IPS-NIHi11 (cell line): ENCODE measurements at regions not wholly inside any gene's neighbourhood (a gene's known extent, or its start where the extent isn't known, plus 50 kb on each side); places are given as distances from the start of the nearest gene placed in this dataset.

Experiments used
- DNase-seq: peaks from one replicate; pipeline ENCODE4 v3.0.0; 2012; ENCODE audit warnings: mixed read lengths, low spot score

DNA sequence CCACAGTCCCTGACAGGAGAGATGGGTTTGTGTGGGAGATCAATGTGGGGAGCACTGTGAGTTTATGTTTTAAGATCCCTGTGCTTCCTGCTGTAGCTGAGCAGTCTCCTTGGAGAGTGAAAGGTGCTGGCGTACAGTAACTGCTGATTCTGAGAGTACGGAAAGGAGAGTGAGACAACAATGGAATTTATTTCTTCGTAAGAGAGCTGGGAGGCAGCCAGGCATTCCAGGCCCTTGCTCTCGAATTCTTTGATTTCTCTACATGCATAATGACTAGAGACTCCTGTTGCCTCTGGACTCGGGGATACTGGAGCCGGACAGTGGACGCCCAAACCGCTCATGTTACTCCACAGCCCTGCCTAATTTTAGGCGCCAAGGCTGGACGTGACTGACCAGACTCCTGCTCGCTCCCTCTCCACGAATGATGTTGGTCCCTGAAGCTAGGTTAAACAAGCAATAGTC is 131.0 kb upstream of the PHACTR1 start:
- no peak for DNase-seq

GRCh38 chr6:12586721-12587480 is 129.7 kb upstream of the PHACTR1 start:
- no peak for DNase-seq

- DNase-seq = no peak
Observed at GRCh38 chr6:12590901-12591300, 125.7 kb upstream of the PHACTR1 start.

GRCh38 chr6:12592634-12593033 is 123.9 kb upstream of the PHACTR1 start:
- no peak for DNase-seq

GRCh38 chr6:12593771-12594529 is 122.6 kb upstream of the PHACTR1 start:
- DNase-seq = no peak

DNA sequence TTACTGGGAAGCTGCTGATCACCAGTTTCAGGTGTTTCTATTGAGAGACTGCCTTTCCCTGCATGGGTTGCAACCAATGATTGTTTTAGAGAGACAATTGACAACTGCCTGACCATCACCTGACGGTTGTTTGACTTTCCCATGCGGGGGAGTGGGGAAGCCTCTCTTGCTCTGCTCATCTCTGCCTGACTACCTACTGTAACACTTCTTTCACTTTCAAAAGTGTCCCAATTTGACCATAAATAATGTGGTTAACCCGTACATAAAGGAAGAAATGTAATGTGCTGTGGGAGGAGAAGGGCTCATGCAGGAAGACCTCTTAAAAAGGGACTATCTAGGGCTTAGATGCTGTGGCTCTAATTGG is 122.1 kb upstream of the PHACTR1 start:
- no peak for DNase-seq

GRCh38 chr6:12595161-12595811 is 121.3 kb upstream of the PHACTR1 start:
- DNase-seq = no peak

DNA sequence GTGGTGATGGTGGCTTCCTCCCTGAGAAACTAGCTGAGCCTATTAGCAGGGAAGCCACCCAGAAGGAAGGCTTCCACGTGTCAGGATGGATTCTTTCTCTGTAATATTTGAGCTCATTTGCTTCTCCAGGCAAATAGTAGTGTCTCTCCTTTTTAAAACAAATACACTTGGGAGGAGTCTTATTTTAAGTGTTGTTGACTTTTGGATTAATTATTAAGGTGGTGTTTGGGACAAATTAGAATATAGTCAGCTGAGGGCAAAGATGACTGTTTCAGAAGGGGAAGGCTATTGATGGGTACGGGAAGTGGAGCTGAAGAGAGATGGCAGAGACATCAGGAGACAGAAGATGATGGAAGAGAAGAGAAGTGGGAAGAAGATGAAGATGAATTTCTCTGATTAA is 119.8 kb upstream of the PHACTR1 start:
- DNase-seq = no peak

DNA sequence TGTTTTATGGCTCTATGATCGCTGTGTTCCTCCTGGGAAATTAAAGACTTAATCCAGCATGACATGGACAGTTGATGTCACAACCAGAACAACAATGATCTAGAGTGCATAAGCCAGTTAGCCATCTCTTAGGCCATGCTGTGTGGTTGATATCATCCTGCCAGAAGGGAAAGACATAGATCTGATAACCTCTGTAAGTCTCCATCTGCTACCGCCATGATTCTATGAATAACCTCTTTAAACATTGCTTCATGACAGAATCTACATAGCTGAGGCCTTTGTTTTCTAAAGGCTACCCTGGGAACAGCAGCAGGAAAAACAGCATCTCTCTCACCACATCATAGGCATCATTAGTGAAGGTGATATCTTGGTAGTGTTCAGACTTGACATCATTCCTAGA is 117.6 kb upstream of the PHACTR1 start:
- no peak for DNase-seq

GRCh38 chr6:12601881-12602280 is 114.7 kb upstream of the PHACTR1 start:
- DNase-seq = no peak

DNA sequence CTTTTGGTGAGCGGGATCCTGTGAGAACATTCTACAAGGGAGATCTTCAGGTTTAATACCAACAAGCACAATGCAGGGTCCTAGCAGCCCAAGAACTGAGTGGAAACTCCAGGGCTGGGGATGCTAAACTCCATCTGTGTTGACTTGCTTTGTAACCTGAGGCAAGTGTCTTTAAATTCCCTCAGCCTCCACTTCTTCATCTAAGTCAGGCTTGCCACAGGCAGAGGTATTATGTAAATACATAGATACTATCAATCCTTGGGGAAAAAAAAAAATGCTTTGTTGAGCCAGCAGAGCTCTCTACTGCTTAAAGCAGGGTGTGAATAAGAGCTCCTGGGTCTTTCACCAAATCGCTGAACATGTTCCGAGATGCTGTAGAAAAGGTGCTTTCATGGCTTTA is 114.2 kb upstream of the PHACTR1 start:
- DNase-seq = no peak

GRCh38 chr6:12602951-12603672 is 113.5 kb upstream of the PHACTR1 start:
- DNase-seq = peak; percentile 35

- DNase-seq = no peak
Observed at GRCh38 chr6:12603673-12604049, 112.9 kb upstream of the PHACTR1 start.

DNA sequence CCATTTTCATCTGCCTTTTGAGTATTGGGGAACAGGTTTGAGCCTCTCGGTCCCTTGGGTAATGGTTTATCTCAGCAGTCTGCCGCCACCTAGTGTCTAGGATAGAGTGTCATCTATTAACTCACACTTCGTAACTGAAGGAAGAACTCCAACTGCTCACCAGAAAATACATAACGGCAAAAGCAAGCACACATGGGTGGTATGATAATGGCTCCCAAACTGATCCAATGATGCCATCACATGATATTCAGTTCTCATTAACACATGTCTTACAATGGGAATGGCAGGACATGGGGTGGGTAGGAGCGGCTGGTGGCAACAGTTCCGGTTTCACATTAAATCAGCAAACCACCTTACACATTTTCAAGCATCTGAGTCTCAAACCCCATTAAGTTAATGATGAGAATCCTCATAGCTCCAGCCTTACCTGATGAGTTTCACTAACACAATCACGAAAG is 110.7 kb upstream of the PHACTR1 start:
- DNase-seq = peak; percentile 56

- DNase-seq = no peak
Observed at GRCh38 chr6:12606616-12607015, 110.0 kb upstream of the PHACTR1 start.

GRCh38 chr6:12608016-12608860 is 108.3 kb upstream of the PHACTR1 start:
- no peak for DNase-seq

DNA sequence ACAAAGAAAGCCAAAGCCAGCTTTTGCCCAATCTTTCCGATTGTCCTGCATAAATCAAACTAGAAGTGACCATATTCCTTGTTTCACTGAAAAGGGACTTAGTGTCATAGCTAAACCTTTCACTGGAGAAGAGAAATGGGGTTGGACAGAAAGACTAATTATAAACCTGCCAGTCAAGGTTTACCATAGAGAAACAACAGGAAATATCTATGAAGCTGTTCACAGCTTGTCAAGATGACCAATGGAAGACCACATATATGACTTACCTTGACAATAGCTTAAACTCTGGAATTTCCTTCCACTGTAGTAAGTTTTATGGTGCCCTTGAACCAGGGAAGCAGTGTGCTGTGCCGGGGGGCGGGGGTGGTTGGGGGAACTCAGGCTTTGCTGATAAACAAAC is 107.7 kb upstream of the PHACTR1 start:
- no peak for DNase-seq

GRCh38 chr6:12609751-12610150 is 106.8 kb upstream of the PHACTR1 start:
- no peak for DNase-seq

- DNase-seq = no peak
Observed at GRCh38 chr6:12610862-12611261, 105.7 kb upstream of the PHACTR1 start.

- DNase-seq = no peak
Observed at GRCh38 chr6:12613811-12614210, 102.8 kb upstream of the PHACTR1 start.

DNA sequence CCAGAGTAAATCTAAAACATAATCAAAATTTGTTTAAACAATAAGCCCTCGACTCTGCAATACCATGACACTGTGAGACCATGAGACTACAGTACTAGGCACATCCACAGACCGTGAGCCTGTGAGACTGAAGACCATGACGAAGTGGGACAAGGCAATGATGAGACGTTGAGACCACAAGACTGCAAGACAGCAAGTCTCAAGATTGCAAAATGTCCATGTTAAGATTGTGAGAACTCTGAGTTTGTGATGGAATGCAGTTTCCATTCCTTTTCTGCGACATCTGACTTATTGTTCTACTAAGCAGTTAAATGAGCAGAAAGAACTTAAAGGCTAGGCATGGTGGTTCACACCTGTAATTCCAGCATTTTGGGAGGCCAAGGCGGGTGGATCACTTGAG is 102.1 kb upstream of the PHACTR1 start:
- DNase-seq = no peak
